BE2C (cell line): ENCODE measurements at regions not wholly inside any gene's neighbourhood (a gene's known extent, or its start where the extent isn't known, plus 50 kb on each side); places are given as distances from the start of the nearest gene placed in this dataset.

ENCODE experiments used
- DNase-seq: peaks from one replicate; pipeline ENCODE4 v3.0.0-alpha.2; 2020
- H3K27me3 ChIP-seq: fragments of 250-450 bp; sonication (Bioruptor Pico); 2 replicates; pipeline ENCODE4 v1.5.1; 2020; ENCODE audit warnings: mild to moderate bottlenecking
- H3K36me3 ChIP-seq: fragments of 250-450 bp; sonication (Bioruptor Pico); 2 replicates; pipeline ENCODE4 v1.5.1; 2020; ENCODE audit warnings: mild to moderate bottlenecking
- H3K4me1 ChIP-seq: fragments of 250-450 bp; sonication (Bioruptor Pico); 2 replicates; pipeline ENCODE4 v1.5.1; 2020
- H3K4me3 ChIP-seq: 2 replicates; pipeline ENCODE4 v1.5.1; 2011; ENCODE audit warnings: low read depth, low read length
- H3K9me3 ChIP-seq: fragments of 250-450 bp; sonication (Bioruptor Pico); 2 replicates; pipeline ENCODE4 v1.5.1; 2020
- CTCF ChIP-seq: IDR thresholded peaks from 2 replicates; pipeline ENCODE4 v1.5.1; 2012; ENCODE audit warnings: mild to moderate bottlenecking, low read depth, low read length

GRCh38 chr2:39875914-39876267 lies 96.8 kb upstream of the THUMPD2 start:
- DNase-seq, result no peak
- no peaks in the 10 kb centered on the region for H3K36me3 ChIP-seq
- H3K4me3 ChIP-seq, result no peak overlapping the region
- no peaks in the 10 kb centered on the region for H3K27me3 ChIP-seq
- no peaks in the 10 kb centered on the region for H3K4me1 ChIP-seq
- TF ChIP-seq CTCF, result no peak
- no peaks in the 10 kb centered on the region for H3K9me3 ChIP-seq

GRCh38 chr2:39875182-39875913 lies 96.3 kb upstream of the THUMPD2 start:
- Histone ChIP-seq H3K27me3 (no peaks in the 10 kb centered on the region; the same call in 1 of the 2 replicates), H3K4me1 (no peaks in the 10 kb centered on the region), H3K9me3 (no peaks in the 10 kb centered on the region), H3K4me3 (no peak overlapping the region), H3K36me3 (no peaks in the 10 kb centered on the region)
- TF ChIP-seq CTCF, result no peak
- DNase-seq, result no peak

- DNase-seq, result no peak
- TF ChIP-seq CTCF, result no peak
- Histone ChIP-seq H3K36me3 (no peaks in the 10 kb centered on the region), H3K4me3 (no peak overlapping the region), H3K9me3 (no peaks in the 10 kb centered on the region), H3K27me3 (no peaks in the 10 kb centered on the region; the same call in 1 of the 2 replicates), H3K4me1 (no peaks in the 10 kb centered on the region)
Measured at GRCh38 chr2:39874236-39874635, 95.2 kb upstream of the THUMPD2 start.

GRCh38 chr2:39873586-39873985 lies 94.5 kb upstream of the THUMPD2 start:
- Histone ChIP-seq H3K4me3 (no peak overlapping the region), H3K4me1 (no peaks in the 10 kb centered on the region), H3K9me3 (no peaks in the 10 kb centered on the region), H3K36me3 (no peaks in the 10 kb centered on the region), H3K27me3 (peaks cover 2% of the 10 kb centered on the region; the same call in 1 of the 2 replicates)
- no peak for TF ChIP-seq CTCF
- DNase-seq, result no peak

- no peak for TF ChIP-seq CTCF
- peaks cover 3% of the 10 kb centered on the region; the same call in 1 of the 2 replicates for H3K27me3 ChIP-seq
- H3K36me3 ChIP-seq, result no peaks in the 10 kb centered on the region
- H3K4me1 ChIP-seq, result no peaks in the 10 kb centered on the region
- H3K9me3 ChIP-seq, result no peaks in the 10 kb centered on the region
- no peak for DNase-seq
- H3K4me3 ChIP-seq, result no peak overlapping the region
Measured at GRCh38 chr2:39872748-39873147, 93.7 kb upstream of the THUMPD2 start.

GRCh38 chr2:39871291-39871761 lies 92.3 kb upstream of the THUMPD2 start:
- H3K27me3 ChIP-seq, result peaks cover 3% of the 10 kb centered on the region; the same call in 1 of the 2 replicates
- no peak for DNase-seq
- no peak overlapping the region for H3K4me3 ChIP-seq
- no peaks in the 10 kb centered on the region for H3K4me1 ChIP-seq
- TF ChIP-seq CTCF, result no peak
- H3K36me3 ChIP-seq, result no peaks in the 10 kb centered on the region
- H3K9me3 ChIP-seq, result no peaks in the 10 kb centered on the region
